Type B pancreatic cell (in vitro differentiated cells): ENCODE measurements at regions not wholly inside any gene's neighbourhood (a gene's known extent, or its start where the extent isn't known, plus 50 kb on each side); places are given as distances from the start of the nearest gene placed in this dataset.

Experiments
- DNase-seq: peaks from one replicate; pipeline ENCODE4 v3.0.0; 2021; ENCODE audit warnings: mixed read lengths; ENCODE audit not compliant: unreplicated experiment; ENCODE audit errors: extremely low spot score
- H3K27ac Mint-ChIP-seq: 2 replicates; pipeline ENCODE4 v1.8.0; 2021; ENCODE audit warnings: mild to moderate bottlenecking, mixed read lengths
- H3K27me3 Mint-ChIP-seq: 2 replicates; pipeline ENCODE4 v1.8.0; 2021; ENCODE audit warnings: mixed read lengths
- H3K36me3 Mint-ChIP-seq: 2 replicates; pipeline ENCODE4 v1.8.0; 2021; ENCODE audit warnings: mixed read lengths
- H3K4me1 Mint-ChIP-seq: one replicate; pipeline ENCODE4 v1.8.0; 2021; ENCODE audit warnings: mixed read lengths; ENCODE audit not compliant: unreplicated experiment
- H3K4me3 Mint-ChIP-seq: 2 replicates; pipeline ENCODE4 v1.8.0; 2021; ENCODE audit warnings: mild to moderate bottlenecking, mixed read lengths
- H3K9me3 Mint-ChIP-seq: 2 replicates; pipeline ENCODE4 v1.8.0; 2021; ENCODE audit warnings: mixed read lengths
- TF ChIP-seq, protein P1 (sequence below): fragments of 200-600 bp; sonication (generic); conservative IDR thresholded peaks from 2 replicates; pipeline ENCODE4 v1.5.0; 2021; ENCODE audit warnings: antibody characterized with exemption, mild to moderate bottlenecking

- no peak for DNase-seq
- H3K27ac Mint-ChIP-seq, result no peak overlapping the region
- no peaks in the 10 kb centered on the region for H3K4me1 Mint-ChIP-seq
- no peaks in the 10 kb centered on the region for H3K9me3 Mint-ChIP-seq
- H3K36me3 Mint-ChIP-seq, result no peaks in the 10 kb centered on the region
- no peak overlapping the region for H3K4me3 Mint-ChIP-seq
- TF ChIP-seq, protein P1, sequence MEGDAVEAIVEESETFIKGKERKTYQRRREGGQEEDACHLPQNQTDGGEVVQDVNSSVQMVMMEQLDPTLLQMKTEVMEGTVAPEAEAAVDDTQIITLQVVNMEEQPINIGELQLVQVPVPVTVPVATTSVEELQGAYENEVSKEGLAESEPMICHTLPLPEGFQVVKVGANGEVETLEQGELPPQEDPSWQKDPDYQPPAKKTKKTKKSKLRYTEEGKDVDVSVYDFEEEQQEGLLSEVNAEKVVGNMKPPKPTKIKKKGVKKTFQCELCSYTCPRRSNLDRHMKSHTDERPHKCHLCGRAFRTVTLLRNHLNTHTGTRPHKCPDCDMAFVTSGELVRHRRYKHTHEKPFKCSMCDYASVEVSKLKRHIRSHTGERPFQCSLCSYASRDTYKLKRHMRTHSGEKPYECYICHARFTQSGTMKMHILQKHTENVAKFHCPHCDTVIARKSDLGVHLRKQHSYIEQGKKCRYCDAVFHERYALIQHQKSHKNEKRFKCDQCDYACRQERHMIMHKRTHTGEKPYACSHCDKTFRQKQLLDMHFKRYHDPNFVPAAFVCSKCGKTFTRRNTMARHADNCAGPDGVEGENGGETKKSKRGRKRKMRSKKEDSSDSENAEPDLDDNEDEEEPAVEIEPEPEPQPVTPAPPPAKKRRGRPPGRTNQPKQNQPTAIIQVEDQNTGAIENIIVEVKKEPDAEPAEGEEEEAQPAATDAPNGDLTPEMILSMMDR, result no peak
- peaks cover 3% of the 10 kb centered on the region for H3K27me3 Mint-ChIP-seq
Observed at GRCh38 chr18:52200921-52201663, 138.9 kb upstream of the DCC start.

DNA sequence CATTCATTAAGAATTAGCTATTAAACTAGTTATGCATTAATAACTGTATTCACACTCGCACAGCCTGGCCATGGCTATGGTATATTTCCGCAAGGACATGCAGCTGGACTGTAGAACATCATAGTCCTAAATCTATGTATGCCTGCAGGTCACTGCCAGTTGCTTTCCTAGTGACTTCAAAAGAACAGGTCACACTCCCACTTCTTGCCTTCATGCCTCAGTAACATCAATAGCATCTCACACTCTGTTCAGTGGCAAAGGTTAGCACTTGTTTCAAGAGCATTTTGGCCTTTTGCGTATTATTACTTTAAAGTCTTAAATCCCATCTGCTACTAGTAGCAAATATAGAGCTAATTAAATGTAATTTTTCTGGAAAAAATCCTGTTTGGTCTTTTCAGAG lies 131.4 kb upstream of the DCC start:
- H3K4me3 Mint-ChIP-seq, result no peak overlapping the region
- H3K27me3 Mint-ChIP-seq, result peaks cover 5% of the 10 kb centered on the region
- DNase-seq, result no peak
- TF ChIP-seq, protein P1, result no peak
- H3K9me3 Mint-ChIP-seq, result no peaks in the 10 kb centered on the region
- H3K4me1 Mint-ChIP-seq, result no peaks in the 10 kb centered on the region
- no peaks in the 10 kb centered on the region for H3K36me3 Mint-ChIP-seq
- H3K27ac Mint-ChIP-seq, result no peak overlapping the region

DNA sequence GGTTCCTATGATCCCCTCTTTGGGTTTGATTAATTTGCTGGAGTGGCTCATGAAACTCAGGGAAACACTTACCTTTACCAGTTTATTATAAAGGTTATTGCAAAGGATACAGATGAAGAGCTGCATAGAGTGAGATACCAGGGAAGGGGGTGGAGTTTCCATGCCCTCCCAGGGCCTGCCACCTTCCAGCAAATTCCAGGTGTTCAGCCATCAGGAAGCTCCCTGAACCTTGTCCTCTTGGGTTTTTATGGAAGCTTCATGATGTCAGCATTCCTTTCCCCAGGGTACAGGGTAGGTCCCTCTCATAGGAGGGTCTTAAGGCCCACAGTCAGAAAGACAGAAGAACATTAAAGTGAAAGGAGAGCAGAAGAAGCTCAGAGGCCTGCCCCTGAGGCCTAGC lies 123.9 kb upstream of the DCC start:
- Mint-ChIP-seq H3K9me3 (no peaks in the 10 kb centered on the region), H3K4me1 (no peaks in the 10 kb centered on the region), H3K4me3 (no peak overlapping the region), H3K36me3 (no peaks in the 10 kb centered on the region), H3K27me3 (peaks cover 5% of the 10 kb centered on the region), H3K27ac (no peak overlapping the region)
- TF ChIP-seq, protein P1, result no peak
- no peak for DNase-seq

- Mint-ChIP-seq H3K4me3 (no peak overlapping the region), H3K36me3 (no peaks in the 10 kb centered on the region), H3K4me1 (no peaks in the 10 kb centered on the region), H3K27me3 (peaks cover 5% of the 10 kb centered on the region), H3K27ac (no peak overlapping the region), H3K9me3 (no peaks in the 10 kb centered on the region)
- TF ChIP-seq, protein P1, result no peak
- DNase-seq, result no peak
Observed at GRCh38 chr18:52216666-52217065, 123.3 kb upstream of the DCC start.

- DNase-seq, result no peak
- H3K27ac Mint-ChIP-seq, result no peak overlapping the region
- H3K9me3 Mint-ChIP-seq, result no peaks in the 10 kb centered on the region
- H3K36me3 Mint-ChIP-seq, result no peaks in the 10 kb centered on the region
- no peak overlapping the region for H3K4me3 Mint-ChIP-seq
- TF ChIP-seq, protein P1, result no peak
- H3K27me3 Mint-ChIP-seq, result peaks cover 6% of the 10 kb centered on the region
- H3K4me1 Mint-ChIP-seq, result no peaks in the 10 kb centered on the region
Observed at GRCh38 chr18:52219102-52219501, 120.9 kb upstream of the DCC start.
